Psoas muscle (tissue), 7 donors: ENCODE measurements at regions not wholly inside any gene's neighbourhood (a gene's known extent, or its start where the extent isn't known, plus 50 kb on each side); places are given as distances from the start of the nearest gene placed in this dataset.

Source experiments
- ATAC-seq, 4 donors: fragments of 200-7000 bp; cut with Tn5 transposase; one replicate each; pipeline ENCODE4 v1.9.1; 2020; ENCODE audit warnings: moderate library complexity in 3 of 4, mild to moderate bottlenecking in 2 of 4
- DNase-seq, 2 donors: peaks; one replicate each; pipeline ENCODE4 v3.0.0-alpha.2; 2020
- H3K27ac ChIP-seq: fragments of 200-600 bp; one replicate; pipeline ENCODE4 v1.8.0; 2022
- H3K27me3 ChIP-seq, 3 donors: fragments of 200-600 bp in 1 of 3; one replicate each; pipeline versions ENCODE4 v1.6.1 to v1.8.0; 2013 to 2022; ENCODE audit warnings: low read length in 2 of 3, mild to moderate bottlenecking in 2 of 3, moderate library complexity in 1 of 3; ENCODE audit not compliant: insufficient read depth in 3 of 3
- H3K36me3 ChIP-seq, 2 donors: fragments of 200-600 bp in 1 of 2; one replicate each; pipeline versions ENCODE4 v1.6.1 to v1.8.0; 2013 to 2022; ENCODE audit warnings: low read depth in 1 of 2, mild to moderate bottlenecking in 1 of 2, moderate library complexity in 1 of 2; ENCODE audit not compliant: insufficient read depth in 1 of 2
- H3K4me1 ChIP-seq: fragments of 200-600 bp; one replicate; pipeline ENCODE4 v1.8.0; 2022
- H3K4me3 ChIP-seq: fragments of 200-600 bp; one replicate; pipeline ENCODE4 v1.8.0; 2022; ENCODE audit warnings: mild to moderate bottlenecking
- H3K9me3 ChIP-seq: fragments of 200-600 bp; one replicate; pipeline ENCODE4 v1.8.0; 2022
- CTCF ChIP-seq: fragments of 200-600 bp; IDR thresholded peaks from one replicate; pipeline ENCODE4 v1.8.0; 2022; ENCODE audit warnings: antibody characterized with exemption
- WGBS, 3 donors: extraction: QIAGEN DNeasy Blood & Tissue Kit; methylation state at CpG; one replicate each; pipeline versions ENCODE4 v1.1.6 to v1.1.7; 2013; 5-methylcytosine and 5-hydroxymethylcytosine counted together
- intact Hi-C, 2 donors: fragments of 100-400 bp; cut with DNase I; formaldehyde crosslinking; loops; one replicate each; pipeline versions ENCODE4 v1.11.0 to v1.14.2; 2022
- donor health status: healthy with polysubstance abuse.
- donor health status: DM: no; HTN: no; CAD: no; lungs with moderate emphysema.
- donor health status: Bipolar disorder and iron deficiency.
- donor health status: healthy.
- donor health status: DM: yes; HTN: yes; CAD: no.
- donor health status: DM: no; HTN: no; CAD: no.
- donor health status: DM: yes; HTN: yes; CAD: no.

GRCh38 chr1:238753252-238753651, 633.1 kb upstream of the CHRM3 start:
- no peaks in the 10 kb centered on the region for H3K9me3 ChIP-seq
- H3K4me1 ChIP-seq: no peaks in the 10 kb centered on the region
- no peak overlapping the region for H3K27ac ChIP-seq
- H3K4me3 ChIP-seq: no peak overlapping the region
- no peaks in the 10 kb centered on the region for H3K27me3 ChIP-seq
- no peak for TF ChIP-seq CTCF
- 68 to 83% (median 72%) methylated on average over 3 of the region's 3 CpGs for WGBS, 3 donors
- ATAC-seq (no peak), DNase-seq (no peak)
- H3K36me3 ChIP-seq: no peaks in the 10 kb centered on the region
- intact Hi-C loops: no loop called here

- no peak for TF ChIP-seq CTCF
- Histone ChIP-seq H3K9me3 (no peaks in the 10 kb centered on the region), H3K27ac (no peak overlapping the region), H3K27me3 (no peaks in the 10 kb centered on the region), H3K36me3 (no peaks in the 10 kb centered on the region), H3K4me3 (no peak overlapping the region), H3K4me1 (no peaks in the 10 kb centered on the region)
- no peak for ATAC-seq
- DNase-seq: no peak
- 94 to 97% (median 95%) methylated on average over 3 of the region's 3 CpGs for WGBS, 3 donors
- intact Hi-C loops: no loop called here
Measured at GRCh38 chr1:238752327-238752726, 634.0 kb upstream of the CHRM3 start.

GRCh38 chr1:238745069-238745468, 641.3 kb upstream of the CHRM3 start:
- intact Hi-C loops: no loop called here
- Histone ChIP-seq H3K36me3 (no peaks in the 10 kb centered on the region), H3K27ac (no peak overlapping the region), H3K4me1 (no peaks in the 10 kb centered on the region), H3K9me3 (peaks cover 3% of the 10 kb centered on the region), H3K27me3 (no peaks in the 10 kb centered on the region), H3K4me3 (no peak overlapping the region)
- no peak for ATAC-seq
- DNase-seq: no peak
- WGBS, 3 donors: 77 to 93% (median 91%) methylated on average over 13 of the region's 13 CpGs
- TF ChIP-seq CTCF: no peak

- no peaks in the 10 kb centered on the region for H3K36me3 ChIP-seq
- no peak for DNase-seq
- no peak for TF ChIP-seq CTCF
- H3K9me3 ChIP-seq: no peaks in the 10 kb centered on the region
- ATAC-seq: no peak
- H3K27me3 ChIP-seq: no peaks in the 10 kb centered on the region
- no peak overlapping the region for H3K4me3 ChIP-seq
- no peaks in the 10 kb centered on the region for H3K4me1 ChIP-seq
- WGBS, 3 donors: 56 to 68% (median 60%) methylated on average over 2 of the region's 2 CpGs
- intact Hi-C loops: no loop called here
- H3K27ac ChIP-seq: no peak overlapping the region
Measured at GRCh38 chr1:238738892-238739291, 647.5 kb upstream of the CHRM3 start.

DNA sequence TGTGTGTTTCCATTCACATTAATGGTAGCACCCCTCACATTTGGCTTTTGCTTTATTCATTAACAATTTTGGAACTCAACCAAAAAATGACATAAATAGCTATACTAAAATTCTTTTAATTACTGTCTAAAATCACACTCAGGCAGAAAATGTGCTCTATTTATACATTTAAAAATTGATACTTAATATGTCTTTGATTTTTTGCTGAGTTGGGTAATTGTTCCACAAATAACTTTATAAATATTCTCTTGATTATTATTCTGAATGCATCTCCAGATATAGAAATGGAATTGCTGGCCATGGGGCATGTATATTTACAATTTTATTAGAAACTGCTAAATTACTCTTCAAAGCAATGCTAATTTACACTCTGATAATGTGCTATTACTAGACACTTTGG, 658.7 kb upstream of the CHRM3 start:
- Histone ChIP-seq H3K36me3 (no peaks in the 10 kb centered on the region), H3K4me1 (no peaks in the 10 kb centered on the region), H3K4me3 (no peak overlapping the region), H3K9me3 (no peaks in the 10 kb centered on the region), H3K27me3 (no peaks in the 10 kb centered on the region), H3K27ac (no peak overlapping the region)
- intact Hi-C loops: loop anchor here in 1 of 2 donors (5.0 kb wide), 1 partner anchor 270 kb away; no protein-coding TSS in a partner anchor
- no peak for ATAC-seq
- no peak for DNase-seq
- TF ChIP-seq CTCF: no peak
